ENCODE measurements at regions not wholly inside any gene's neighbourhood (a gene's known extent, or its start where the extent isn't known, plus 50 kb on each side); places are given as distances from the start of the nearest gene placed in this dataset.

DNA sequence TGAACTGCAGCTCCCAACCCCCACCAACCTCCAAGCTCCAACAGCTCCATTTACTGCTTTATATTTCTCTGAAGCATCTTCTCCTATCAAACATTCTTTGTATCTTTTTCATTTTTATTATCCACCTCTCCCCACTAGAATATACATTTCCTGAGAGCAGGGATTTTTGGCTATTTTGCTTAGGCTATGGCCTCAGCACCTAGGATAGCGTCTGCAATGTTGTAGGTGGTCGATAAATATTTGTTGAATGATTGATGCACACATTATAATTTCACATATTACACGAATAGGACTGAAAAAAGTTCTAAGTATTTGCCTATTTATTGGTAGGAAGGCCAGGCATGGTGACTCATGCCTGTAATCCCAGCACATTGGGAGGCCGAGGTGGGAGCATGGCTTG is 658.7 kb upstream of the DIPK2B start:
- intact Hi-C loops (cut with DNase I), result no loop called here
- no peak for DNase-seq

DNA sequence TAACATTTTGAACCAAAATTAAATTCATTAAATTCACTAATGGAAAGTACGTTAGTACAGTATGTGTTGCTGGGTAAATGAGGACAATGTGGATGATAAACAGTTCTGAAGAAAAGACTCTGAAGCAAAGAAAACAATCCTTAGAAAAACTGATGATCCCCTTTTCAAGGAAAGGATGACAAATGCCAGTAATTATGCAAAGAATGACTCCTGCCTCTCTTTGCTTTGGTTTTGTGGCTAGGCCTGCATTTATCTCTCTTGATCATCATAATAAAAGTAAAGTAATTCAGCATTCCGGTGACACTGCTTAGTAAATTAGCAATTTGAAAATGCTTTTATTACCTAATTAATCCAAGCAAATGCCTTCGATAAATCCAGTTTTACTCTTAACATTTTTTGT is 652.2 kb upstream of the DIPK2B start:
- intact Hi-C loops (cut with DNase I), result no loop called here
- no peak for DNase-seq

DNA sequence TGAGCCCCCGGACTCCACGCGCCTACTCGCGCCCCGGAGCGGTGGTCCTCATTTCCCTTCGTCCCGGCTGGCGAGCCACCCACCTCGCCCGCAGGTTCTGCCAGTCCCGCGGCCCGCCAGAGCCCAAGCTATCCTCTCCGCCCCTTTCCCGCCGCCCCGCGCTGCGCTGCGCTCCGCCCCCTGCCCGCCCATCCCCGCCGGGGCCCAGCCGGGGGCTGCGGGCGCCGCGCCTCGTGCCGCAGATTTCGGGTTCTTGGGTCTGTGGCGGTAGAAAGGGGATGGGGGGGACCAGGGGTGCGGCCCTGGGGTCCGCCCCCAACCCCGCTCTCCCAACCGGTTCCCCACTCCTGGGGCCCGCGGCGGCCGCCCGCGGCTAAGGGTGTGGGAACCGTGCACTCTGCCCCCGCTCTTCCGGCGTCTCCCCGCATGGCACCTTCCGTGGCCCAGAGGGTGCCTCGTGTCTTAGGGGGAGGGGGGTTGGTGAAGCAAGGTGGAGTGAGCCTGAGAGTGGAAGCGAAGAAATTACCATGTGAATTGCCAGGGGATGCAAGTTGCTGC is 650.8 kb upstream of the DIPK2B start:
- peak in 35 of 42 donors; percentile 8 to 65 (median 33) for DNase-seq
- intact Hi-C loops (cut with DNase I), result no loop called here

DNA sequence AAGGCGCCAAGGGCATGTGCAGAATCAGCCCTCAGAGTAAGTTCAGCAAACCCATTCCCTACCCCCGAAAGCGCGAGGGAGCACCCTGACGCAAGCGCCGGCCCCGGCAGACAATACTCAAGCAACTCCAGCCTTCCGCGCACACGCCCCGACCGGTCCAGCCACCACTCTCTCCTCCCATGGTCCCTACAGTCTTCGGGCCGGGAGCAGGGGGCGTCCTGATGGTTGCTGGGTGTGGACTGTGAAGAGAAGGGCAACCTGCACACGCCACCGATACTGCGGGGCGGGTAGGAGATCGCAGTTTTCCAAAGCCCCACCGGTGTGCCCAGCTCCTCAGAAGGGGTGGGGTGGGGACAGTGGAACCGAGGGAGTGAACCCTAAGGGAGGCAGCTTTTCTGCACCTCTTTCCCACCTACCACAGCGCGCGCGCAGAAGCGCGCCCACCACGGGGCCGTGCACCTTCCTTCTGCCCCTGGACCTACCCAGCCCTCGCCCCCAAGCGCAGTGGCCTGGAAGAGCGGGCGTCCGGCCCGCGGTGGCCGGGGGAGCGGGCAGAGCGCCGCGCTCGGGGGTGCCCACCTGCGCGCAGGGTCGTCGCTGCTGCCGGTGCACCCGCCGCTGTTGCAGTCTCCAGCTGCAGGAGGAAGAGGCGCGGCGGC is 650.2 kb upstream of the DIPK2B start:
- peak in 20 of 42 donors; percentile 3 to 48 (median 16) for DNase-seq
- intact Hi-C loops (cut with DNase I), result no loop called here

DNA sequence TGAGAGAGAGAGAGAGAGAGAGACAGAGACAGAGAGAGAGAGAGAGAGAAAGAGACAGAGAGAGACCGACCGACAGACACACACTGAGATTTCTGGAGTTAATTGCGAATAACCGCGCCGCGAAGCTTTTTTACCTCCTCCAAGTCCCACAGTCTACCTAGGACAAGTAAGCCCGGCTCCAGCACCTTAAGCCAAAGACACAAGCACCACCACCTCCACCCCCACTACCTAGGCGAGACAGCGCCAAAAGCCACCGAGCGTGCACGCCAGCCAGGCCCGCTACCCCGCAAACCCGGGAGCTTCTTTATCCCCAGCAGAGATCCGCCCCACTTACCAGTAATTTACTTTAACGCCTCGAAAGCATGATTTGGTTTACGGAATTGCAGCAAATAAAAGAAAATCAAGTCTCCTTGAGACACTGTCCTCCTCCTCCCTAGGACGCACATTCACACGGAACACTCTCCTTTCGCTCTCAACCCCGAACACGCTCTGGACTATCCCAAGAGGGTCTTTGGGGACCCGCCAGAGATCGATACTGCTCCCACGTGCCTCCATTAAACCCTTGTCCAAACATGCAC is 649.6 kb upstream of the DIPK2B start:
- peak in 24 of 42 donors; percentile 3 to 50 (median 21) for DNase-seq
- intact Hi-C loops (cut with DNase I), result no loop called here

DNA sequence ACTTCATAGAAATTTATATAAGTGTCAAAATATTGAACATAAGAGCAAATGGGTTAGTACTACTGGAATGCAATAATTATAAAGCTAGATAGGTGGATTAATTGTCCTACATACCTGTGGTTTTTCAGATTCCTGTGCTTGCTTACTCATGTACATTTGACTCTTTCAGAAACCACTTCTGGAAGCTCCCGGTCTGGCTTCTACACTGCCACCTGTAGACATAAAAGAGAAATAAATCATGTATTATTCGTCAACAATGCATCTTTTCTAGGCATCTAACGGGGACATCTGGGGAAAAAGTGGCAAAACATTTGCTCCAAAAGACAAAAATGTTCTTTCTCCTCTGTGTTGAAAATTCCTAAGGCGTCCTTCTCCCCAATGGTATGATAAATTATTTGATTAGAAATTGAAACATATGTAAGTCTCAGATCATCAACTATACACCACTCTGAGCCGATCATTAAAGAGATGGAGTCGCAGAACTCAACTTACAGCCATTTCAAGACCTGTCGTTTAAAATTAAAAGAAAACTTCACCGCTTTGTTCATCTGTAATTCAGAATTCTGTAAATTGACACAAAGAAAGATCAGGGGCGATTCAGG is 648.7 kb upstream of the DIPK2B start:
- intact Hi-C loops (cut with DNase I), result no loop called here
- peak in 6 of 42 donors; percentile 3 to 44 (median 19) for DNase-seq

DNA sequence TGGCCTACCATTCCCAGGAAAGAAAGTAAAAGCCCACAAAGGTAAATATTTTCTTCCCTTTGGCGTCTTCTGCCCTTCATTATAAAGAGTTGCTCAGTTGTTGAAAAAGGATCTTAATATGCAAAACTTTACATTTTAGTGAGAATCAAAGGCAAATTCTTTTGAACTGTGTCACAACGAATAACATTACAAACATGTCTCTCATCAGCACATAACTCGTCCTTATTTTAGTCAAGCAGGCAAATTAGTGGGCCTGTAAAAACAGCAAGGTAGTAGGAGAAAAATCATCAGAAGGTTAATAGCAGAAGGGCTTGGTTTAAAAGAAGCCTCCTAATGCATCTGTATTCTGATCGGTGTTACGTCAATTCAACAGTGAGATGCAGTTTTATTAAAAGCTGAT is 647.3 kb upstream of the DIPK2B start:
- intact Hi-C loops (cut with DNase I), result no loop called here
- no peak for DNase-seq

DNA sequence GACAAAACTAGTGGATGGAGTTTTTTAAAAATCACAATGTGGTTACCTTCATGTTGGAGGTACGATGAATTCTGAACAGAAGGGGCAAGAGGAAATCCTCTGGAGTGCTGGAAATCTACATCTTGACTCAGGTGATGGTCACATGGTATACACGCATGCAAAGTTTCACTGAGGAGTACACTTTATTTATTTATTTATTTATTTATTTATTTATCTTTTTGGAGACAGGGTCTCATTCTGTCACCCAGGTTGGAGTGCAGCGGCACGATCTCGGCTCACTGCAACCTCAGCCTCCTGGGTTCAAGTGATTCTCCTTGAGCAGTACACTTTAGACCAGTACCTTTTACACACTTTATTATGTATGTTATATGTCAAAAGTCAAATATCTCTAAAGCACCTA is 645.7 kb upstream of the DIPK2B start:
- DNase-seq, result no peak
- intact Hi-C loops (cut with DNase I), result no loop called here

DNA sequence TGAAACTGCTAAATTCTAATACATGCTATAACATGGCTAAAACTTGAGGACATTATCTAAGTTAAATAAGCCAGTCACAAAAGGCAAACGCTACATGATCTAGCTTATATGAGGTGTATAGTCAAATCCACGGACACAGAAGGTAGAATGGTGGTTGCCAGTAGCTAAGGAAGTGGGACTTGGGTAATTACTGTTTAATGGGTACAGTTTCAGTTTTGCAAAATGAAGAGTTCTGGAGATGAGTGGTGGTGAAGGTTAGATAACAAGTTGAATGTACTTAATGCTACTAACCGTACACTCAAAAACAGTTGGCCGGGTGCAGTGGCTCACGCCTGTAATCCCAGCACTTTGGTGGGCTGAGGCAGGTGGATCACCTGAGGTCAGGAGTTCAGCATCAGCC is 644.5 kb upstream of the DIPK2B start:
- intact Hi-C loops (cut with DNase I), result no loop called here

DNA sequence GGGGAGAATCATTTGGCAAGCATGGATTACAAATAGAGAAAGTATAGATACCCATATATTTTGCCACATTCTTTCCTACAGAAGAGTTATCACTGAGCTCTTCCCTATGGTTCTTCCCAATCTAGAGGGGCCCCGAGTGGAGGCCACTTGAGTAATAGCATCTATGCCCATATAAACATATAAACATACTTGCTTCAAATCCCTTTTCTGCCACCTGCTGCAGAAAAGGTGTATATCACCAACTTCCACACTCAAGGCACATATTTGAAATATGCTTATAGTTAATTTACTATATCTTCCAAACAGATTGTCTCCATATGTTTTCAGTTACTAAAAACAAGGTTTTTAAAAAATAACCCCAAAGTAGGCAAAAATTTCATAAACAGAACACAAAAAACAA is 642.8 kb upstream of the DIPK2B start:
- intact Hi-C loops (cut with DNase I), result no loop called here
- no peak for DNase-seq

More for the DNA sequence above, 644.5 kb upstream of the DIPK2B start:
- no peak for DNase-seq

DNA sequence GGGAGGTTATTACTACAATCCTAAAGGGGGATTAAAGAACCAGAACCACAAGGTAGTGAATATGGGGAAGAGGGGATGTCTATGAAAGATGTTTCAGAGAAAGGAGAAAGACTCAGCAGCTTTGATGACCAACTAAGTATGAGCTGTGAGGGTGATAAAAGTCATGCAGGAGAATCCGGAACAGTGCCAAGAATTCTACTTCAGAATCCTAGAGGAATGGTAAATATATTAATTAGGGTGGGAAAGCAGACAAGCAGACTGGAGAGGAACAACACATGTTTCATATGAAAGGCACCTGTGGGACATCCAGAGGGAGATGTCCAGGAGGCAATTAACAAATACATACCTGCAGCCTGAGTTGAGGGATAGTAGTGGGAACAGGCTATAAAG is 642.2 kb upstream of the DIPK2B start:
- intact Hi-C loops (cut with DNase I), result no loop called here
- DNase-seq, result no peak

DNA sequence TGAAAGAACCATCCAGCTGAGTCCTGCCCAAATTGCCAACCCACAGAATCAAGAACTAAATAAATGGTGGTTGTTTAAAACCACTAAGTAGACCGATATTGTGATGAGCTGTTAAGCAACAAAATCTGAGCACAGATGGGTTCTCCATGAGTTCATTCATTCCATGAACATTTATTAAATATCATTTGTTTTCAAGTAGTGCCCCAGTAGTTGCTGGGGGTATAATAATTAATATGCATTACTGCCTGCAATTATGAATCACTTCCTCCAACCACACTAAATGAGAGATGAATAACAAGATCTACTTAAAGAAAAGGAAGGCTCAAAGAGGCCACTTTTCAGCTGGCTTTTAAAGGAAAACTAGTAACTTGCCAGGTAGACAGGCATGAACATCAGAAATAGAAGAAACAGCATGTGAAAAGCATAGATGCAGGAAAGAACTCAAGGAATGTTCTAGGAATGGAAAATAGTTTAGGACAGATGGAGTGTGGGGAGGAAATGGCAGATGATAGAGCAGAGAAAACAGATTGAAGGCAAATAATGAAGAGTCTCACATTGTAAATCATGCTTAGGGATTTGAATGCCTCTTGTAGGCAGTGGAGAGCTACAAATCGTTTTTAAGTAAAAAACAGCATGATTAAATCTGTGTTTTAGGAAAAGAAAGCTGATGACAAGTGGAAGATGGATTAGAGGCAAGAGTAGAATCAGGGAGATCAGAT is 641.7 kb upstream of the DIPK2B start:
- no peak for DNase-seq
- intact Hi-C loops (cut with DNase I), result no loop called here

DNA sequence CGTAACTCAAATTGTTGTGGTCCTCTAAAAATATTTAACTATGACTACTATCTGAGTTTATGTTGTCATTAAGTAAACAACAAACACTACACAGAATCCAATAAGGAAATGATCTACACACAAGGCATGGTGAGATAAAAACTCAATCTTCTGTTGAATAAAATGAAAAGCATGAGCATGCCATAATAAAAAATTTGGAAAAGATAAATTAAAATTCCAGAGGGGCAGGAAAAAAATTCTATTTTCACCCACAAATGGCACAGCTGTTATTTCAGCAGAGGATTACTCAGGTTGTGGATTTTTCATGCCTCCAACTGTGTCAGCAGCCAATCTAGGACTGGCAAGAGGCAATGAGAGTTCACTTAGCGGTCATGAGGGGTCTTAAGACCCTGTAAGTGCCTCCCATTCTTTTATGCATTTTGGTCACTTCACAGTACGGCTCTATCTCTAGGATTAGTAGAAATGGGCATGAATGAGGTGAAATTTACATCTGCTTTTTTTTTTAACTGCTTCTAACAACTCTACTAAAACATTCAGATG is 639.8 kb upstream of the DIPK2B start:
- no peak for DNase-seq
- intact Hi-C loops (cut with DNase I), result no loop called here

DNA sequence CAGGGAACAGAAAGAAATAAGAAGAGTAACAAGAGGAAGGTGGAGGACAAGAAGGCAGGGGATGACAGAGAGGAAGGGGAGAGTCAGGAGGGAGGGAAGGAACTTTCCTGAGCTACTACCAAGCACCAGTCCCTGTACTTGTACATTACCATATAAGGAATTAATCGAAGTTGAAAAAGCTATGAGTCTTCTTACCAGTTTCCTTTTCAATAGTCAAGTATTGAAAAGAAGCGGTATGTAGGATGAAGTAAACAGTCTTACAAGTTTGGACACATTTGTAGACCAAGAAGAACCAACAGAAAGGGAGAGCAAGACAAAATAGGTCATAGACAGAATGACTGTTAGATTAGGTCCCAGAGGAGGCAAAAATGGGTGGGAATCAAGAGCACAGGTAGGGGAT is 629.7 kb upstream of the DIPK2B start:
- intact Hi-C loops (cut with DNase I), result no loop called here
- DNase-seq, result no peak

DNA sequence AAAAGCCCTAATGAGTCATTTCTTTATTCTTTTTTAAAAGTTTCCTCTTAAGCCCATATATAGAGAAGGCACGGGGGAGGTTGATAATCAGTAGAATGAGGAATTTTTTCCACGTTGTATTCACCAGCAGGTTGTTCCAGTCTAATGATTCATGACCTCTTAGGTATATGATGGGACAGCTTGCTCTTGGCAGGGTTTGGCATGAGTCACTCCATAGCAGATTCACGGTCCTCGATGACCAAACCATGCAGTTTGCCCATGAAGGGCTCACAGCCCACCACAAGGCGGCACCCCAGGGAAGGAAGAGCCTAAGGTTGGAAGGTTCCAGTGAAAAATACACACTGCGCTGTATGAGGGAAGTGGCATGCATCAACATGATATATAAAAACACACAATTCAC is 623.8 kb upstream of the DIPK2B start:
- peak in 2 of 42 donors; percentile 5 to 12 for DNase-seq
- intact Hi-C loops (cut with DNase I), result no loop called here

DNA sequence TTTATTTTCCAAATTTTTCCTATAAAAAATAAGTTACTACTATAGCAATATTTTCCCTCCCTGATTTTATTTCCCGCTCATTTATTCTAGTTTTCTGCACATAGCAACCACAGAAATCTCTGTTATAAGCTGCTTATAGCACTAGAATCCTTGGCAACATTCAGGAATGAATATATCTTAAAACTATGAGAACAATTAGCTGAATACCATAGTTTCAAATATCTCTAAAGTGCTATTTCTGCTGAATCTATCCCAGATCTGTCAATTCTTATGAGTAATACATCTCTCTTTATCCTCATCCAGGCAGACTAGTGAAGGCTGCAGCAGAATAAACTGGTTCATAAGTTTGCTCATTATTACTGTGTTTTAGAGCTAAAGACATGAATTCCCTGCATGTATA is 622.9 kb upstream of the DIPK2B start:
- intact Hi-C loops (cut with DNase I), result no loop called here

DNA sequence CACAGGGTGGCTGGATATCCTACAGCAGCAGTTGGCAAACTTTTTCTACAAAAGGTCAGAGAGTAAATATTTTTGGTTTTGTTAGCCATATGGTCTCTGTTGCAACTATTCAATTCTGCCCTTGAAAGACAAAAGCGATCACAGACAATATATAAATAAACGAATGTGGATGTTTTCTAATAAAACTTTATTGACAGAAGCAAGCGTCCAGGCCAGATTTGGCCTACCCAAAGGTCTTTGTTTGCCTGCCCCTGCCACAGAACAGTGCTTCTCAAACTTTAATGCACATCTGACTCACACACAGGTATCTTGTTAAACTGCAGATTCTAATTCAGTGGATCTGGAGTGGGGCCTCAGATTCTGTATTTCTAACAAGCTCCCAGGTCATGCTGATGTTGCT is 621.4 kb upstream of the DIPK2B start:
- DNase-seq, result no peak
- intact Hi-C loops (cut with DNase I), result no loop called here

More for the DNA sequence above, 622.9 kb upstream of the DIPK2B start:
- no peak for DNase-seq

DNA sequence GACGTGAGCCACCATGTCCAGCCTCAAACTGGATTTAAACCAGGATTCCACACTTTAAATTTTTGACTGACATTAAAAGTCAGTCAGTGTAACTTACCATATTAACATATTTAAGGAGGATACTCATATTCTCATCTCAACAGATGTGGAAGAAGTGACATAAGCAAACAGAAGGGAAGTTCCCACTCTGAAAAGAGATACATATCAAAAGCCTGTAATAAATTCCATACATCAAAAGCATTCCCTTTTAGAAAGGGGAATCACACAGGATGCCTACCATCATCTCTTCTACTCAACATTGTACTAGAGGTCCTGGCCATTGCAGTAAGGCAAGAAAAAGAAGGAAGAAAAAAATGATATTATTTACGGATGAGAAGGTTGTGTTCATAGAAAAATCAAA is 618.2 kb upstream of the DIPK2B start:
- no peak for DNase-seq
- intact Hi-C loops (cut with DNase I), result no loop called here

DNA sequence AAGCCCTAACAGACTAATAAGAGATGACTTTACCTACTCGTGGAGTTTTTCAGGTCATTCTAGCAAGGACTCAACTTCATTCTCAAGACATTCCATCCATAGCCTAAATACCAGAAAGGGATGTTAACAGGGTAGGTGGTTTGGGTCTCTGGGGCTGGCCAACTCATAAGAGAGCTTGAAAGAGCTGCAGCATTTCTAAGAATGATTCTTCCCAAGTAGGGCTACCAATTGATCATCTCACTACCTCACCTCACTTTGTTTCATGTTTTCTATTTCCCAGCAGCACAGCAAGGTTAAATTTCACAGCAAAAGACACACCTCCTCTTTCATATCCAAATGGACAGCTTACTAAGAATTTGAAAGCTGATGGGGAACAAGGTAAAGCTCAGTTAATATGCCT is 614.8 kb upstream of the DIPK2B start:
- intact Hi-C loops (cut with DNase I), result no loop called here
- no peak for DNase-seq

DNA sequence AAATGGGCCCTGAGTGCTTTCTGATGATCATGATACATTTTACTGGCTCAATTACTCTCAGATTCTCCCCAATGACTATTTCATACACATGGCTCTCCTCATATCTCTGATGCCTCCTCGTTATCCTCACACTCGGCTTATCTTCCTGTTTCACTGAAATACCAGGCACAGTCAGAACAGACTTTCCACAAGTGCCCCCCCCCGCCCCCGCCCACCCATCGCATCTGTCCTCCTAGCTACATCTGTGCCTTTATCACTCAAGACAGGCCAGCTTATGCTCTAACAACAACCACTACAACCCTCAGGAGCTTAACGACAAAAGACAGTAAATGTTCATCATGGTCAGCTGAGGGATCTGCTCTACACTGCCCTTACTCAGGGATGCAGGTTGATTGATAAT is 610.6 kb upstream of the DIPK2B start:
- intact Hi-C loops (cut with DNase I), result no loop called here

More for the DNA sequence above, 610.6 kb upstream of the DIPK2B start:
- DNase-seq, result no peak

Data from head of caudate nucleus (tissue), 42 donors.